ENCODE measurements at regions not wholly inside any gene's neighbourhood (a gene's known extent, or its start where the extent isn't known, plus 50 kb on each side); places are given as distances from the start of the nearest gene placed in this dataset.

GRCh38 chr2:239905884-239906654 is 119.1 kb downstream of the NDUFA10 start:
- TF ChIP-seq ZNF335 (tag by site-specific recombination; conservative IDR thresholded peaks at IDR 0.05): no peak
- no peak for TF ChIP-seq ZNF138 (tag by site-specific recombination; IDR thresholded peaks at IDR 0.05; ENCODE audit: borderline replicate concordance)
- no peak for TF ChIP-seq ZNF561 (tag by site-specific recombination; IDR thresholded peaks at IDR 0.05; ENCODE audit: borderline replicate concordance)
- TF ChIP-seq, protein P1, sequence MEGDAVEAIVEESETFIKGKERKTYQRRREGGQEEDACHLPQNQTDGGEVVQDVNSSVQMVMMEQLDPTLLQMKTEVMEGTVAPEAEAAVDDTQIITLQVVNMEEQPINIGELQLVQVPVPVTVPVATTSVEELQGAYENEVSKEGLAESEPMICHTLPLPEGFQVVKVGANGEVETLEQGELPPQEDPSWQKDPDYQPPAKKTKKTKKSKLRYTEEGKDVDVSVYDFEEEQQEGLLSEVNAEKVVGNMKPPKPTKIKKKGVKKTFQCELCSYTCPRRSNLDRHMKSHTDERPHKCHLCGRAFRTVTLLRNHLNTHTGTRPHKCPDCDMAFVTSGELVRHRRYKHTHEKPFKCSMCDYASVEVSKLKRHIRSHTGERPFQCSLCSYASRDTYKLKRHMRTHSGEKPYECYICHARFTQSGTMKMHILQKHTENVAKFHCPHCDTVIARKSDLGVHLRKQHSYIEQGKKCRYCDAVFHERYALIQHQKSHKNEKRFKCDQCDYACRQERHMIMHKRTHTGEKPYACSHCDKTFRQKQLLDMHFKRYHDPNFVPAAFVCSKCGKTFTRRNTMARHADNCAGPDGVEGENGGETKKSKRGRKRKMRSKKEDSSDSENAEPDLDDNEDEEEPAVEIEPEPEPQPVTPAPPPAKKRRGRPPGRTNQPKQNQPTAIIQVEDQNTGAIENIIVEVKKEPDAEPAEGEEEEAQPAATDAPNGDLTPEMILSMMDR (tag by site-specific recombination; IDR thresholded peaks at IDR 0.05): no peak
- no peak for TF ChIP-seq MYNN (tag by site-specific recombination; IDR thresholded peaks at IDR 0.05; ENCODE audit: borderline replicate concordance)
- no peak for TF ChIP-seq ZNF571 (tag by site-specific recombination; IDR thresholded peaks at IDR 0.05)
- TF ChIP-seq, protein P2, sequence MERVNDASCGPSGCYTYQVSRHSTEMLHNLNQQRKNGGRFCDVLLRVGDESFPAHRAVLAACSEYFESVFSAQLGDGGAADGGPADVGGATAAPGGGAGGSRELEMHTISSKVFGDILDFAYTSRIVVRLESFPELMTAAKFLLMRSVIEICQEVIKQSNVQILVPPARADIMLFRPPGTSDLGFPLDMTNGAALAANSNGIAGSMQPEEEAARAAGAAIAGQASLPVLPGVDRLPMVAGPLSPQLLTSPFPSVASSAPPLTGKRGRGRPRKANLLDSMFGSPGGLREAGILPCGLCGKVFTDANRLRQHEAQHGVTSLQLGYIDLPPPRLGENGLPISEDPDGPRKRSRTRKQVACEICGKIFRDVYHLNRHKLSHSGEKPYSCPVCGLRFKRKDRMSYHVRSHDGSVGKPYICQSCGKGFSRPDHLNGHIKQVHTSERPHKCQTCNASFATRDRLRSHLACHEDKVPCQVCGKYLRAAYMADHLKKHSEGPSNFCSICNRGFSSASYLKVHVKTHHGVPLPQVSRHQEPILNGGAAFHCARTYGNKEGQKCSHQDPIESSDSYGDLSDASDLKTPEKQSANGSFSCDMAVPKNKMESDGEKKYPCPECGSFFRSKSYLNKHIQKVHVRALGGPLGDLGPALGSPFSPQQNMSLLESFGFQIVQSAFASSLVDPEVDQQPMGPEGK (tag by site-specific recombination; IDR thresholded peaks at IDR 0.05): no peak
- no peak for TF ChIP-seq TCF7L2 (IDR thresholded peaks at IDR 0.05; ENCODE audit: borderline replicate concordance, low read depth, low read length)
- TF ChIP-seq, protein P3, sequence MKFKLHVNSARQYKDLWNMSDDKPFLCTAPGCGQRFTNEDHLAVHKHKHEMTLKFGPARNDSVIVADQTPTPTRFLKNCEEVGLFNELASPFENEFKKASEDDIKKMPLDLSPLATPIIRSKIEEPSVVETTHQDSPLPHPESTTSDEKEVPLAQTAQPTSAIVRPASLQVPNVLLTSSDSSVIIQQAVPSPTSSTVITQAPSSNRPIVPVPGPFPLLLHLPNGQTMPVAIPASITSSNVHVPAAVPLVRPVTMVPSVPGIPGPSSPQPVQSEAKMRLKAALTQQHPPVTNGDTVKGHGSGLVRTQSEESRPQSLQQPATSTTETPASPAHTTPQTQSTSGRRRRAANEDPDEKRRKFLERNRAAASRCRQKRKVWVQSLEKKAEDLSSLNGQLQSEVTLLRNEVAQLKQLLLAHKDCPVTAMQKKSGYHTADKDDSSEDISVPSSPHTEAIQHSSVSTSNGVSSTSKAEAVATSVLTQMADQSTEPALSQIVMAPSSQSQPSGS (tag by site-specific recombination; IDR thresholded peaks at IDR 0.05; ENCODE audit: low read depth): no peak
- TF ChIP-seq, protein P4, sequence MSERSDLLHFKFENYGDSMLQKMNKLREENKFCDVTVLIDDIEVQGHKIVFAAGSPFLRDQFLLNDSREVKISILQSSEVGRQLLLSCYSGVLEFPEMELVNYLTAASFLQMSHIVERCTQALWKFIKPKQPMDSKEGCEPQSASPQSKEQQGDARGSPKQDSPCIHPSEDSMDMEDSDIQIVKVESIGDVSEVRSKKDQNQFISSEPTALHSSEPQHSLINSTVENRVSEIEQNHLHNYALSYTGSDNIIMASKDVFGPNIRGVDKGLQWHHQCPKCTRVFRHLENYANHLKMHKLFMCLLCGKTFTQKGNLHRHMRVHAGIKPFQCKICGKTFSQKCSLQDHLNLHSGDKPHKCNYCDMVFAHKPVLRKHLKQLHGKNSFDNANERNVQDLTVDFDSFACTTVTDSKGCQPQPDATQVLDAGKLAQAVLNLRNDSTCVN (tag by site-specific recombination; optimal IDR thresholded peaks at IDR 0.05): no peak

Data from HEK293 (cell line).